ENCODE measurements at regions not wholly inside any gene's neighbourhood (a gene's known extent, or its start where the extent isn't known, plus 50 kb on each side); places are given as distances from the start of the nearest gene placed in this dataset.

DNA sequence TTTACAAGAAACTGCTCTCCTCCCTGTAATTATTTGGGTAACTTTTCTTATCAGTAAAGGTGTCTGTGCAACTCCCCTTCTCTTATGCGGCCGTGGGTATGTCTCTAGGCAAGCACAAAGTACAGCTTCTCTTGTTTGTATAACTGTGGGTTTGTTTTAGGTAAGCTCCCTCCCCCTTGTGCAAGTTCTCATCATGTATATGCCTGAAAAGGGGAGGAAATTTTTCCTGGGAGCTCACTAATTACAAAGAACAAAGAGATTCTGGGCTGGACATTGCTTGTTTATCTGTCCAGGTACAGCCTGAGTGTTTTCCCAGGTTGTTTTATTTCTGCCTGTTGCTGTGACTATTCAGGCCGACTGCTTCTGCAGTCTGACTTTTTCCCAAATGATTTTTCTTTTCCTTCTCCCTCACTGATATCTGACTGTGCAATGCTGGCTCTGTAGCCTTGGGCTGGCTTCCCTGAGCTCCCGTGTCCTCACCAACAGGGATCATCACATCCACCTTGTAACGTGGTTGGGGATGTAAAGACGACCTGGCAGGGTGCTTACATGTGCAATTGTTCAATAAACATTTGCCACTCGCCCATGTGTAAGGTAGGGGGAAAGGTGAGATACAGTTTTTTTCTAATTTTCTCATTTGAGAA, 916.5 kb downstream of the AACS start:
- no peaks in the 10 kb centered on the region for H4K20me1 ChIP-seq (ENCODE audit: control insufficient read depth, insufficient read depth, low read length, poor library complexity, severe bottlenecking)
- CTCF ChIA-PET, result no interaction called here
- no peak overlapping the region for H3K4me2 ChIP-seq (replicated peaks; ENCODE audit: low read depth, low read length, poor library complexity, severe bottlenecking)
- peaks cover 4% of the 10 kb centered on the region for H3K4me1 Mint-ChIP-seq
- H3K9me3 Mint-ChIP-seq (ENCODE audit: insufficient read depth), result no peaks in the 10 kb centered on the region
- H3K4me1 ChIP-seq (ENCODE audit: control insufficient read depth in 2 of 2, insufficient read depth in 2 of 2, low read length in 2 of 2), result no peaks in the 10 kb centered on the region
- no peak overlapping the region for H3K27ac Mint-ChIP-seq
- WGBS (ENCODE audit: insufficient coverage), result 66% methylated on average over 3 of the region's 7 CpGs
- H3K9me3 ChIP-seq (ENCODE audit: control extremely low read depth in 1 of 3, control insufficient read depth in 2 of 3, insufficient read depth in 1 of 3, low read length in 2 of 3), result peaks cover 0 to 24% (median 0%) of the 10 kb centered on the region in 3 donors
- H3K4me3 Mint-ChIP-seq, result no peak overlapping the region
- intact Hi-C loops (cut with micrococcal nuclease), result no loop called here
- no peak for ATAC-seq (ENCODE audit: low read depth)
- H3K27me3 ChIP-seq (replicated peaks in 1 of 4; ENCODE audit: control extremely low read depth in 1 of 4, control insufficient read depth in 3 of 4, insufficient read depth in 4 of 4, low read length in 3 of 4), result peaks cover 0 to 16% (median 3%) of the 10 kb centered on the region in 4 experiments
- DNase-seq, result no peak
- no peaks in the 10 kb centered on the region for H3K79me2 ChIP-seq (ENCODE audit: control insufficient read depth, insufficient read depth, low read length)
- peaks cover 11% of the 10 kb centered on the region for H3K27me3 Mint-ChIP-seq
- TF ChIP-seq EZH2 (IDR thresholded peaks at IDR 0.05; ENCODE audit: borderline replicate concordance, insufficient read depth, low read depth, low read length, poor library complexity, severe bottlenecking), result no peak
- TF ChIP-seq, protein P1, sequence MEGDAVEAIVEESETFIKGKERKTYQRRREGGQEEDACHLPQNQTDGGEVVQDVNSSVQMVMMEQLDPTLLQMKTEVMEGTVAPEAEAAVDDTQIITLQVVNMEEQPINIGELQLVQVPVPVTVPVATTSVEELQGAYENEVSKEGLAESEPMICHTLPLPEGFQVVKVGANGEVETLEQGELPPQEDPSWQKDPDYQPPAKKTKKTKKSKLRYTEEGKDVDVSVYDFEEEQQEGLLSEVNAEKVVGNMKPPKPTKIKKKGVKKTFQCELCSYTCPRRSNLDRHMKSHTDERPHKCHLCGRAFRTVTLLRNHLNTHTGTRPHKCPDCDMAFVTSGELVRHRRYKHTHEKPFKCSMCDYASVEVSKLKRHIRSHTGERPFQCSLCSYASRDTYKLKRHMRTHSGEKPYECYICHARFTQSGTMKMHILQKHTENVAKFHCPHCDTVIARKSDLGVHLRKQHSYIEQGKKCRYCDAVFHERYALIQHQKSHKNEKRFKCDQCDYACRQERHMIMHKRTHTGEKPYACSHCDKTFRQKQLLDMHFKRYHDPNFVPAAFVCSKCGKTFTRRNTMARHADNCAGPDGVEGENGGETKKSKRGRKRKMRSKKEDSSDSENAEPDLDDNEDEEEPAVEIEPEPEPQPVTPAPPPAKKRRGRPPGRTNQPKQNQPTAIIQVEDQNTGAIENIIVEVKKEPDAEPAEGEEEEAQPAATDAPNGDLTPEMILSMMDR (IDR thresholded peaks at IDR 0.05), result no peak
- H2AFZ ChIP-seq (ENCODE audit: insufficient read depth, low read depth, low read length, poor library complexity, severe bottlenecking), result no peak overlapping the region
- H3K27ac ChIP-seq (ENCODE audit: low read length in 2 of 2), result no peak overlapping the region
- H3K9ac ChIP-seq (ENCODE audit: low read length), result no peak overlapping the region
- POLR2A ChIA-PET, result no interaction called here
- H3K36me3 ChIP-seq (replicated peaks in 1 of 2; ENCODE audit: control extremely low read depth in 1 of 2, control insufficient read depth in 1 of 2, extremely low read depth in 1 of 2, insufficient read depth in 2 of 2, low read length in 1 of 2), result no peaks in the 10 kb centered on the region
- no peak overlapping the region for H3K4me3 ChIP-seq (ENCODE audit: control extremely low read depth in 1 of 5, extremely low read depth in 1 of 5, insufficient read depth in 1 of 5, low read depth in 2 of 5, low read length in 4 of 5)

DNA sequence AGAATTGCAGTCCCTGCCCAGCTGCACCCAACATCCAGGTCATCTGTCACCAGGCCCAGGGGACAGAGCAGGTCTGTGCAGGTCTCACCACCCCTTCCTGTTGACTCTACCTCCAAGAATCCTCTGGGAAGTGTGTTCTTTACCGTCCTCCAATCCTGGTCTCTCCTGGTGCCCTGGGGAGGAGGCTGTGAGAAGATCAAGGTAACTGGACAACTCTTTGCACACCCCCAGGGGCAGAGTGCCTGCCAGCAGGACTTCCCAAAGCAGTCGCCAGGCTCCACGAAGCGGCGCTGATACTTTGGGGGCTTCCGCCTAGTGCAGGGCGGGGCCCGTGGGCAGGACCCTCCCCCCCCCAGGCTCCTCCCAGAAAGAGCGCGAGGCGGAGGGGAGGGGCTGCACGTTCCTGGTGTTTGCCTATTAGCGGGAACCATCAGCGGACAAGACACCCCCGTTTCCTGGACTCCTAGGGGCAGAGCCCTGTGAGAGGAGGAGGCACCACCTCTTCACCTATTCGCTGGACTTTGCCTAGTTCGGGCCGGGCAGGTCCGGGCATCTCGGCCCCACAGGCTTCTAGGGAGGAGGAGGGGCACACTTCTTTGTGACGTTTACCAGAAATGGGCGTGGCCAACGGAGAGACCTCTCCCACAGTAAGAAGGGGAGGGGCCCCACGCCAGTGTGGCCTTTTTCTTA, 918.0 kb downstream of the AACS start:
- peaks cover 0 to 16% (median 3%) of the 10 kb centered on the region in 4 experiments for H3K27me3 ChIP-seq (replicated peaks in 1 of 4; ENCODE audit: control extremely low read depth in 1 of 4, control insufficient read depth in 3 of 4, insufficient read depth in 4 of 4, low read length in 3 of 4)
- ChIA-PET POLR2A (no interaction called here), CTCF (no interaction called here)
- peaks cover 4% of the 10 kb centered on the region for H3K4me1 Mint-ChIP-seq
- H3K4me3 ChIP-seq (ENCODE audit: control extremely low read depth in 1 of 5, extremely low read depth in 1 of 5, insufficient read depth in 1 of 5, low read depth in 2 of 5, low read length in 4 of 5), result peak overlapping the region in 2 of 5 experiments; percentile 20 to 24
- no peaks in the 10 kb centered on the region for H4K20me1 ChIP-seq (ENCODE audit: control insufficient read depth, insufficient read depth, low read length, poor library complexity, severe bottlenecking)
- H3K9me3 Mint-ChIP-seq (ENCODE audit: insufficient read depth), result no peaks in the 10 kb centered on the region
- H3K9ac ChIP-seq (ENCODE audit: low read length), result no peak overlapping the region
- 5% methylated on average over 17 of the region's 24 CpGs for WGBS (ENCODE audit: insufficient coverage)
- peaks cover 0 to 24% (median 0%) of the 10 kb centered on the region in 3 donors for H3K9me3 ChIP-seq (ENCODE audit: control extremely low read depth in 1 of 3, control insufficient read depth in 2 of 3, insufficient read depth in 1 of 3, low read length in 2 of 3)
- H2AFZ ChIP-seq (ENCODE audit: insufficient read depth, low read depth, low read length, poor library complexity, severe bottlenecking), result peak overlapping the region; percentile 56
- no peak overlapping the region for H3K27ac Mint-ChIP-seq
- TF ChIP-seq, protein P1 (IDR thresholded peaks at IDR 0.05), result no peak
- TF ChIP-seq EZH2 (IDR thresholded peaks at IDR 0.05; ENCODE audit: borderline replicate concordance, insufficient read depth, low read depth, low read length, poor library complexity, severe bottlenecking), result no peak
- no peak overlapping the region for H3K4me3 Mint-ChIP-seq
- DNase-seq, result no peak
- intact Hi-C loops (cut with micrococcal nuclease), result no loop called here
- H3K4me2 ChIP-seq (replicated peaks; ENCODE audit: low read depth, low read length, poor library complexity, severe bottlenecking), result peak overlapping the region; percentile 44
- no peaks in the 10 kb centered on the region for H3K36me3 ChIP-seq (replicated peaks in 1 of 2; ENCODE audit: control extremely low read depth in 1 of 2, control insufficient read depth in 1 of 2, extremely low read depth in 1 of 2, insufficient read depth in 2 of 2, low read length in 1 of 2)
- H3K4me1 ChIP-seq (ENCODE audit: control insufficient read depth in 2 of 2, insufficient read depth in 2 of 2, low read length in 2 of 2), result no peaks in the 10 kb centered on the region
- H3K27ac ChIP-seq (ENCODE audit: low read length in 2 of 2), result no peak overlapping the region
- H3K79me2 ChIP-seq (ENCODE audit: control insufficient read depth, insufficient read depth, low read length), result no peaks in the 10 kb centered on the region
- peaks cover 11% of the 10 kb centered on the region for H3K27me3 Mint-ChIP-seq
- no peak for ATAC-seq (ENCODE audit: low read depth)

Data from B cell (primary cell).